GM18951 (cell line): ENCODE measurements at regions not wholly inside any gene's neighbourhood (a gene's known extent, or its start where the extent isn't known, plus 50 kb on each side); places are given as distances from the start of the nearest gene placed in this dataset.
"Not testable (repeated sequence)": the region's sequence is repeated elsewhere in the genome, so short reads cannot be mapped to it uniquely, and the experiment has no call there.

Source experiments
- POLR2A ChIP-seq: IDR thresholded peaks from 4 replicates; pipeline ENCODE4 v1.6.1; 2011; ENCODE audit warnings: mild to moderate bottlenecking; ENCODE audit not compliant: insufficient read length, insufficient read depth; ENCODE audit errors: extremely low read depth
- in situ Hi-C: fragments of 300-500 bp; cut with MboI; formaldehyde crosslinking; loops from one replicate; pipeline ENCODE4 v1.12.0; 2022; ENCODE audit warnings: low sequenced_read_pairs, mixed read lengths, inconsistent platforms; ENCODE audit not compliant: unreplicated experiment

DNA sequence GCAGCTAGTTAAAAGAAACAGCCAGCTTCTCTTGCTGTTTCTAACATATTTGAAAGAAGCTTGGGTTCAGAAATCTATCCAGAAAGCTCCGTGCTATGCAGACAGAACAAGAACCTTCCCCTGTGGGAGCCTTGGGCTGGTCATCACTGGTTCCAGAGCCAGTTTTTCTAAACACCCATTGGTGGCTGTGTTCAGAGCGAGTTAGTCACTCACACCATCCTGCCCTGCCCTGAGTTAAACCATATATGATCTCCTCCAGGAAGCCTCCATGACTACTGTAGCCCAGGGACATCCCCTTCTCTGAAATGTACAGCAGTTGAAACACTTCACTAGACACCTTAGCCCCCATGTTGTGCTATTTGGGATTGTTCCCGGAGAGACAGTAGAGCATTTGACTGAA is 200.8 kb upstream of the SGCG start:
- TF ChIP-seq POLR2A: no peak
- in situ Hi-C loops: no loop called here

DNA sequence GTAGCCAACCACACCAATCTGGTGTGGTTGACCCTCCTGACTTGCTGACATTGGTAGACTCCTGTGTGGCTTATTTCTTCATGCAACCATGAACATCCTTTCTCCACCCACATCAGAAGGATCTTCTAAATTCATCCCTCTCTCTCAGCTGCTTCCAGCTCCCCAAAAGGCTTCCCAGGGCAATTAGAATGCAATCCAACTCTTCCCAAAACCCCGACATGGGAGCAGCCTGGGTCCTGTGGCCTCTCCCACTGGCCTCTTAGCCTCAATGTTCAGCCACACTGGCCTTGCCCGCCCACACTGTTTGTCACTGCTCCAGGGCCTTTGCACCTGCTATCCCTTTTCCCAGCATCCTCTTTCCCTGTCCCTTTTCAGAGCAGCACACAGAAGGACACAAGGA is 199.8 kb upstream of the SGCG start:
- in situ Hi-C loops: no loop called here
- TF ChIP-seq POLR2A: no peak

DNA sequence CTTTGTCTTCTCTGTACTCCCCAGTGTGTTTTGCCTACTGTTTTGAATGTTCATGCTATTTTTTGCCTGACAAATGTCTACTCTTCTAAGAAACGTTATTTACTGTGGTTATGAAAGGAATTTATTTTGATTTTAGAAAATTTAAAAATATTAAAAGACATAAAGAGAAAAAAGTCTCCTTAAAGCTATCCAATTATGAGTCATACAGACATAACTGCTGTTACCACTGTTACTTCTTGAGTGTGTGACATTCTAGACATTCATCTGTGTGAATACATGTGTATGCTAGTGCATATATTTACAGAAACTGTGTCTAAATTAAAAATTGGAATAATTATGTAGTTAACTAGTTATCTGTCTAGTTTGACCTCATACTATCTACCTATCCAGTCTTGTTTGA is 187.6 kb upstream of the SGCG start:
- TF ChIP-seq POLR2A: no peak
- in situ Hi-C loops: no loop called here

DNA sequence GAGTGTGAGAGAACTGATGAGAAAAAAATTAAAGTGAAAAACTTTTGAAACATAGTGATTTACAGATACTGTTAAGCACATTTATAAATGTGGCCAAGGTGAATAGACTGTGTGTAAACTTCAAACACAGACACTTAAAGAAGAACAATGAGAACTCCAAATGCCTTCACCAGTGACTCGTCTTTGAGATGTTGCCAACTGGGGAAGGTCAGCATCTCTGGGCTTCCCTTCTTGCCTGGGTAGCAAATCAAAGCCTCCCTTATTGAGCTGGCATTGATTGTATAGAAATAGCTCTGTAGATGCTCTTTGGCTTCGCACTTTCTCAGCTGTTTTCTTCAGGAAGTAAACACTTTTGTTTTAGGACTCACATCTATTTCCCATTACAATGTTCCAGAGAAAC is 177.3 kb upstream of the SGCG start:
- TF ChIP-seq POLR2A: no peak
- in situ Hi-C loops: loop anchor here (25.0 kb wide), 1 partner anchor 191 kb away; no protein-coding TSS in a partner anchor

DNA sequence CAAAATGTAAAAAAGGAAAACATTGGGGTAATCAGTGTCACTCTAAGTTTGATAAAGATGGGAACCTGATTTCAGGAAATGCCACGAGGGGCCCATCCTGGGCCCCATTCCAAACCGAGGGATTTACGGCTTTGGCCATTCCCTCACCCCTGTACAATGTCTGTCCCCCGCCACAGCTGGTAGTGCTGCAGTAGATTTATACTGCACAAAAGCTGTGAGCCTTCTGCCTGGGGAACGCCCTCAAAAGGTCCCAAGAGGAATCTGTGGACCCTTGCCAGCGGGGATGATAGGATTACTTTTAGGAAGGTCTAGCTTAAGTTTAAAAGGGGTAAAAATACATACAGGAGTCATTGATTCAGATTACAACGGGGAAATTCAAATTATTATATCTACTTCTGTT is 173.4 kb upstream of the SGCG start:
- TF ChIP-seq POLR2A: no peak
- in situ Hi-C loops: loop anchor here (25.0 kb wide), 1 partner anchor 195 kb away; no protein-coding TSS in a partner anchor

DNA sequence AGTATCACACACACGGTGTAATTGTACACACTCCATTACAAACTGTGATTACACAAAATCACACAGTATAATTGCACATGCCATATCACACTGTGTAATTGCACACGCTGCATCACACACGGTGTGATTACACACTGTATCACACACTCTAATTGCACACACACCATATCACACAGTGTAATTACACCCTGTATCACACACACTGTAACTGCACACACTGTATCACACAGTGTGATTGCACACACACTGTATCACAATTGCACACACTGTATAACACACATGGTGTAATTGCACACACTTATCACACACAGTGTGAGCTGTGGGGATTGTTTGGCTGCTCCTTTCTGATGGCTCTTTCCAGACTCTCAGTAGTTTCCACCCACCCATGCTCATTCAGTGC is 162.6 kb upstream of the SGCG start:
- TF ChIP-seq POLR2A: no peak
- in situ Hi-C loops: loop anchor here (25.0 kb wide), 1 partner anchor 206 kb away; no protein-coding TSS in a partner anchor

DNA sequence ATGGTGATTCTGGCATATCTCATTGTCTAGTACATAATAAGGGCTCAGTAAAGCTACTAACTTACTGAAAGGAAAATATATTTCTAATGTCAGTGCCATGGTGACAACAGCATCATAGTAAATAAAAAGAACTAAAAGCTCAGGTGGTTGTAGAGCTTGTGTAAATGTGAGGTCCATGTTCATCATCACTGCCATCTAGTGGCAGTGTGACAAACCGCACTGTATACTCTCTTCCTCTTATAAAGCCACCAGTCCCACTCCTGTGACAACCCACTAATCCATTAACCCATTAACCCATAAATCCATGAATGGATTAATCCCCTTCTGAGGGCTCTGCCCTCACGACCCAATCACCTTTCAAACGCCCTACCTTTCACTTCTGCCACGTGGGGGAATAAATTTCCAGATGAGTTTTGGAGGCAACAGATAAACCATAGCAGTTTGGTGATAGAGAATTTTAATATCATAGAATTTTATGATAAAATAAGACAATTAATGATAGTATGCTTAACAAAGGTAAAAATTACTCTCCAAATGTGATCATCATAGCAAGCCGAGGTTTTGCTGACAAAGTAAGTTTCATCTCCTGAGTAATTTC is 160.4 kb upstream of the SGCG start:
- in situ Hi-C loops: loop anchor here (25.0 kb wide), 1 partner anchor 208 kb away; no protein-coding TSS in a partner anchor
- TF ChIP-seq POLR2A: no peak

DNA sequence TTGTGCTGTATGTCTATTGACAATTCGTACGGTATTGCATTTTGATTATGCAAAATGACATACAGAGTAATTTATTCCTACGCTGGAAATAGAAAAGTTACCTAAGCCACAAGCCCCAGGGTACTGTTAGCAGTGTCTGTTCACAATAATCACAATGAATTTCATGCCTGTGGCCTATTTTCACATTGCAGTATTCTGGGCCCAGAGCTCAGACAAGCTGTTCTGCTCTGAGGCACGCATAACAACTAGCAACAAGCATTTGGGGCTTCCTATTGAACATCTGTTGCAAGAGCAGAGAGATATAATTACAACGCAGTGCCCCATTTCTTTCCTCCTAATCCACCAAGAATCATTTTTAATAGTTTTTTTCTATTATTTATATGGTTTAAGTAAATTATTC is 158.9 kb upstream of the SGCG start:
- no peak for TF ChIP-seq POLR2A
- in situ Hi-C loops: loop anchor here (25.0 kb wide), 1 partner anchor 210 kb away; no protein-coding TSS in a partner anchor

DNA sequence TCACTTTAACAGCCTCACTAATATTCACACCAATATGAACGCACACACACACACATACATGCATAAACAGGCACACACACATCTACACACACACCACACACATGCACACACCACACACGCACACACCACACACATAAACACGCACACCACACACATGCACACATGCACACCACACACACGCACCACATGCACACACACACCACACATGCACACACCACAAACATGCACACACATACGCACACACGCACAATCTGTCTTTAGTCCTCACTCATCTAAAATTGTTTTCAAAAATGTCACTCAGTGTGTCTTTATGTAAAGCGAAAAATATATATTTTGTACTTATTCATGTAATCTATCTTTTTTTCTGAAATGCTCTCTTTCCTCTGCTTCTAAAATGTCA is 158.1 kb upstream of the SGCG start:
- in situ Hi-C loops: loop anchor here (25.0 kb wide), 1 partner anchor 210 kb away; no protein-coding TSS in a partner anchor
- no peak for TF ChIP-seq POLR2A

DNA sequence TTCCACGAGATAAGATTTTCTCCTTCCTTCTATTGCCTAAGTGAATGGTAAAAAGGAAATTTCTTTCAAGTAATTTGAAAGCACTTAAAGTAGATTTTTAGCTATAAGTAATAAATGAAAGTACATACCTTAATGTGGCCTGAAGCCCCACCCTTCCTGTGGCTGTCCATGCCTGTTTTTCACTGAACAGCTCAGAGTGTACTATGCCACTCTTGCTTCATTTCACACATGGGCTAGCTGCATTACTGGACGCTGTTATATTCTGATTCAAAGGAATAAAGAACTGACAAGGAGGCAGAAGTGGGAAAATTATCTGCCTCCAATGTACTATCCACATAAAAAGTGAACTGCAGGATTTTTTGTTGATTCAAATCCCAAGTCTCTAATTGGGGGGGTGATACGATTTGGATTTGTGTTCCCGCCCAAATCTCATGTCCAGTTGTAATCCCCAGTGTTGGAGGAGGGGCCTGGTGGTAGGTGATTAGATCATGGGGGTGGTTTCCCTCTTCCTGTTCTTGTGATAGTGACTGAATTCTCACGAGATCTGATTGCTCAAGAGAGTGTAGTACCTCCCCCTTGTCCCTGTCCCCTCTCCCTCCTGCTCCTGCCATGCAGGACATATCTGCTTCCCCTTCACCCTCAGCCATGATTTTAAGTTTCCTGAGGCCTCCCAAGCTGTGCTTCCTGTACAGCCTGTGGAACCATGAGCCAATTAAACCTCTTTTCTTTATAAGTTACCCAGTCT is 154.7 kb upstream of the SGCG start:
- in situ Hi-C loops: no loop called here
- TF ChIP-seq POLR2A: no peak

DNA sequence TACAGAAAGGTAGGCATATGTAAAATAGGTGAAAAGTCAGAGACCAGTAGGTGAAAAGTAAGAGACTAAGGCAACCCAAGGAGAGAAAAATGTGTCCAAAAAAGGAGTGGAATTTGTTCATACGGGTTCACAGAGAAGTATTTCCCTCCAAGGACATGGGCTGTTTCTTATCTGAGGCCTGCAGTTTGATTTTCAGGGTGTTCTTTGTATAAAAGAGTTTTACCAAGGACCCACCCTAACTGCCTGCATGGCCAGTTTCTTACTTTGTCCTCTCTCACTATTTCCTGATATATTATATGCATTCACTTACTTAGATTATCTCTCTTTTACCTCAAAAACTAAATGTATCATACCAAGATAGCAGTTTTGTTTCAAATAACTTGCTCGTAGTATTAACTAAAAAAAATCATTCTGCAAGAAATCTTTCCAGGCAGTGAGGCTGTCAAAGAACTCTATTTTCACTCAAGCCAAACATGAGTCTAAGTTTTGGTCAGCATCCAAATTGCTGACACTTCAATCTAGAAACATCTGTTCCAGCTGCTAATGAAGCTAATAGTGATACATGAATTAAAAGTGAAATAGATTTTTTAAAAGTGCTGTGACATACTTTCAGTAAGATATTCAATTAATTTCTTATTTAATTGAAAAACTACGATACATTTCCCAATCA is 141.4 kb upstream of the SGCG start:
- no peak for TF ChIP-seq POLR2A
- in situ Hi-C loops: no loop called here

DNA sequence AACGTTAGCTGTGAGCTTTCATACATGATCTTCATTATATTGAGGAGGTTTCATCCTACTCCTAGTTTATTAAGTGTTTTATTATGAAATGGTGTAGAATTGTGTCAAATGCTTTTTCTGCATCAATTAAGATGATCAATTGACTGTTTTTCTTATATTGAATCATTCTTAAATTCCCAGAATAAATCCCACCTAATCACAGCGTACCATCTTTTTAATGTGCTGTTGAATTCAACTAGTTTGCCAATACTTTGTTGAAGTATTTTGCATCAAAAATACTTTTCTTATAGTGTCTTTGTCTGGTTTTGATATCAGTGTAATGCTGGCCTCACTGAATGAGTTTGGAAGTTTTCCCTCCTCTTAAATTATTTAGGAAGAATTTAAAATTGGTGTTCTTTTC is 138.6 kb upstream of the SGCG start:
- in situ Hi-C loops: no loop called here
- no peak for TF ChIP-seq POLR2A

DNA sequence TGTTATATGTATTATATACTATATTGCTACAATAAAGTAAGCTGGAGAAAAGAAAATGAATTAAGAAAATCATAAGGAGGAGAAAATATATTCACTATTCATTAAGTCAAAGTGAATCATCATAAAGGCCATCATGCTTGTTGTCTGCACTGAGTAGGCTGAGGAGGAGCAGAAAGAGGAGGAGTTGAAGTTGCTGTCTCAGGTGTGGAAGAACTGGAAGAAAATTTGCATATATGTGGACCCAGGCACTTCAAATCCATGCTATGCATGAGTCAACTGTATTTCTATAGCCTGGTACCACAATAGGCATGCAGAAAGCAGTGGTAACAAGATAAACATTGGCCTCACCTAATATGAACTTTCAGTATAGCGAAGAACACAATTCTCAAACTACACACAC is 135.9 kb upstream of the SGCG start:
- in situ Hi-C loops: no loop called here
- TF ChIP-seq POLR2A: no peak

DNA sequence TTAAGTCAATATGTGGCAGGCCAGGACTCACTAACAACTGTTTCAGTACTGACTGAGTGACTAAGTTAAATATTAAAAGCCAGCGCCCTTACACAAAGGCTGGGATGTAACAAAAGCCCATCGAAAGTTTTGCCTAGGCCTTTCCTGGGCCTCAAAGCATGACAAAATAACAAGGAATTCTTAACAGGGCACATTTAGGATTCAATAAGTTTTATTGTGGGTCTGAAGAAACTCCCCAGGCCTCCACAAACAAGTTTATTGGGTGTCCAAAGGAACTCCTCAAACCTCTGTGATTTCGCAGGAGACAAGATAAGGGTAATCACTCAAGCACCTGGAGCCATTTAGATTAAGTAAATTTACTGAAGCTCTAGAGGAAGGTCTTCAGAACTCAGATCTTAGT is 130.7 kb upstream of the SGCG start:
- TF ChIP-seq POLR2A: no peak
- in situ Hi-C loops: no loop called here

DNA sequence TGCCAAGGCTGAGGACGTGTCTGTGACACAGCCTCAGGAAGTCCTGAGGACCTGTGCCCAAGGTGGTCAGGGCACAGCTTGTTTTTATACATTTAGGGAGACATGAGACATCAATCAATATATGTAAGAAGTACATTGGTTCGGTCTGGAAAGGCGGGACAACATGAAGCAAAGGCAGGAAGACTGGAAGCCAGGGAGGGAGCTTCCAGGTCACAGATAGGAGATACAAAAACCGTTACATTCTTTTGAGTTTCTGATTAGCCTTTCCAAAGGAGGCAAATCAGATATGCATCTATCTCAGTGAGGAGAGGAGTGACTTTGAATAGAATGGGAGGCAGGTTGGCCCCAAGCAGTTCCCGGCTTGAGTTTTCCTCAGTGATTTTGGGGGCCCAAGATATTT is 127.1 kb upstream of the SGCG start:
- in situ Hi-C loops: not testable (repeated sequence)
